Tibial nerve (tissue), 4 donors: ENCODE measurements at regions not wholly inside any gene's neighbourhood (a gene's known extent, or its start where the extent isn't known, plus 50 kb on each side); places are given as distances from the start of the nearest gene placed in this dataset.
"Not testable (repeated sequence)": the region's sequence is repeated elsewhere in the genome, so short reads cannot be mapped to it uniquely, and the experiment has no call there.

Experiments
- DNase-seq, 2 donors: peaks; one replicate each; pipeline ENCODE4 v3.0.0-alpha.2; 2019; ENCODE audit warnings: low spot score in 2 of 2
- H3K27ac ChIP-seq, 4 donors: fragments of 200-600 bp; sonication (generic) in 3 of 4; one replicate each; pipeline ENCODE4 v1.5.1; 2017 to 2019; ENCODE audit warnings: mild to moderate bottlenecking in 1 of 4
- H3K27me3 ChIP-seq, 2 donors: fragments of 200-600 bp; sonication (generic) in 1 of 2; one replicate each; pipeline versions ENCODE4 v1.5.1 to v1.6.0; 2017 to 2019
- H3K36me3 ChIP-seq, 3 donors: fragments of 200-600 bp; sonication (generic); one replicate each; pipeline ENCODE4 v1.5.1; 2018 to 2019
- H3K4me1 ChIP-seq, 4 donors: fragments of 200-600 bp; sonication (generic) in 3 of 4; one replicate each; pipeline ENCODE4 v1.5.1; 2017 to 2019
- H3K4me3 ChIP-seq, 4 donors: fragments of 200-600 bp; sonication (generic) in 3 of 4; one replicate each; pipeline ENCODE4 v1.5.1; 2017 to 2019; ENCODE audit warnings: mild to moderate bottlenecking in 1 of 4, moderate library complexity in 1 of 4
- H3K9me3 ChIP-seq, 4 donors: fragments of 200-600 bp; sonication (generic) in 3 of 4; one replicate each; pipeline ENCODE4 v1.5.1; 2017 to 2019
- CTCF ChIP-seq, 5 experiments: fragments of 200-600 bp in 3 of 5; fragments of 450-650 bp in 2 of 5; sonication (generic) in 3 of 5; IDR thresholded peaks; one replicate each; pipeline ENCODE4 v1.5.1; 2016 to 2019; ENCODE audit warnings: antibody characterized with exemption in 5 of 5, mild to moderate bottlenecking in 3 of 5, moderate library complexity in 2 of 5
- EP300 ChIP-seq, 2 donors: sonication (generic); formaldehyde crosslinking; IDR thresholded peaks; one replicate each; pipeline ENCODE4 v1.6.1; 2017; ENCODE audit warnings: antibody characterized with exemption in 2 of 2, mild to moderate bottlenecking in 1 of 2
- POLR2A ChIP-seq, 2 donors: fragments of 450-650 bp; IDR thresholded peaks; one replicate each; pipeline ENCODE4 v1.6.1; 2017; ENCODE audit warnings: antibody characterized with exemption in 2 of 2, mild to moderate bottlenecking in 2 of 2, moderate library complexity in 2 of 2
- WGBS, 2 donors: methylation state at CpG; one replicate each; pipeline ENCODE4 v1.1.5; 2018; 5-methylcytosine and 5-hydroxymethylcytosine counted together

DNA sequence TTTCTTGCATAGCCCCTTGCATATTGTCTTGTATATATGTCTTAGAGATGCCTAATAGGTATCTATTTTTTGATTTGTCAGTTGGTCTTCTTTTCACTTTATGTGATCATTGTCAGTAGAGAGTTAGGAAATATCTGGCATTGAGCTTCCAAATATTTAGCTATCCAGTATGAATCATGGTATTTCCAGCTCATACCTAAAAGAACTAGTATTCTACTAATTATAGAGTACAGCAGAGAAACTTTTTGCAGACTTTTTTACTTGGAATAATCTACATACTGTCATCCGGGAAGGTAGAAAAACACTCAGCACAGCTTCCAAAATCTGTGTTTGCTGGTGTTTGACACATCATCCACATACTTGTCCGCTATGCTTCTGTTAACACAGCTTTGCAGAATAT, 156.4 kb upstream of the HTR1E start:
- no peaks in the 10 kb centered on the region for H3K4me1 ChIP-seq
- no peaks in the 10 kb centered on the region for H3K36me3 ChIP-seq
- DNase-seq = no peak
- no peaks in the 10 kb centered on the region for H3K27me3 ChIP-seq
- H3K9me3 ChIP-seq = no peaks in the 10 kb centered on the region
- TF ChIP-seq EP300 (IDR thresholded peaks at IDR 0.05) (no peak), CTCF (IDR thresholded peaks at IDR 0.05) (no peak), POLR2A (IDR thresholded peaks at IDR 0.05) (no peak)
- WGBS, 2 donors = 83 to 84% methylated on average over 2 of the region's 2 CpGs
- no peak overlapping the region for H3K27ac ChIP-seq
- no peak overlapping the region for H3K4me3 ChIP-seq

DNA sequence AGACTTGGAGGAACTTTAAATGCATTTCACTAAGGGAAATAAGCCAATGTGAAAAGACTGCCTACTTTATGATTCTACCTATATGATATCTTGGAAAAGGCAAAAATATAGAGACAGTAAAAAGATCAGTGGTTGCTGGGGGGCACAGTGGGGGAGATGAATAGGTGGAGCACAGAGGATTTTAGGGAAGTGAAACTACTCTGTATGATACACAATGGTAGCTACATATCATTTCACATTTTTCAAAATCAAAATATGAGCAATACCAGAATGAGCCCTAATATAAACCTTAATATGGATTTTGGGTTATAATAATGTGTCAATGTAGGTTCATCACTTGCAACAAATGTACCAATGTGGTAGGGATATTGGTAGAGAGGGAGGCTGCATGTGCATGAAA, 161.4 kb upstream of the HTR1E start:
- Histone ChIP-seq H3K9me3 (no peaks in the 10 kb centered on the region), H3K27me3 (no peaks in the 10 kb centered on the region), H3K27ac (no peak overlapping the region), H3K36me3 (no peaks in the 10 kb centered on the region), H3K4me3 (no peak overlapping the region), H3K4me1 (no peaks in the 10 kb centered on the region)
- no peak for TF ChIP-seq CTCF (IDR thresholded peaks at IDR 0.05)
- TF ChIP-seq EP300 (IDR thresholded peaks at IDR 0.05) = no peak
- no peak for TF ChIP-seq POLR2A (IDR thresholded peaks at IDR 0.05)
- no peak for DNase-seq

- WGBS, 2 donors = 87 to 95% methylated on average over 1 of the region's 1 CpG
- TF ChIP-seq POLR2A (IDR thresholded peaks at IDR 0.05) (no peak), CTCF (IDR thresholded peaks at IDR 0.05) (no peak), EP300 (IDR thresholded peaks at IDR 0.05) (no peak)
- Histone ChIP-seq H3K4me1 (no peaks in the 10 kb centered on the region), H3K4me3 (no peak overlapping the region), H3K27ac (no peak overlapping the region), H3K27me3 (no peaks in the 10 kb centered on the region), H3K9me3 (peaks cover 0 to 3% (median 0%) of the 10 kb centered on the region in 4 donors), H3K36me3 (no peaks in the 10 kb centered on the region)
- DNase-seq = no peak
These were observed 172.1 kb upstream of the HTR1E start for GRCh38 chr6:86765211-86765610.

DNA sequence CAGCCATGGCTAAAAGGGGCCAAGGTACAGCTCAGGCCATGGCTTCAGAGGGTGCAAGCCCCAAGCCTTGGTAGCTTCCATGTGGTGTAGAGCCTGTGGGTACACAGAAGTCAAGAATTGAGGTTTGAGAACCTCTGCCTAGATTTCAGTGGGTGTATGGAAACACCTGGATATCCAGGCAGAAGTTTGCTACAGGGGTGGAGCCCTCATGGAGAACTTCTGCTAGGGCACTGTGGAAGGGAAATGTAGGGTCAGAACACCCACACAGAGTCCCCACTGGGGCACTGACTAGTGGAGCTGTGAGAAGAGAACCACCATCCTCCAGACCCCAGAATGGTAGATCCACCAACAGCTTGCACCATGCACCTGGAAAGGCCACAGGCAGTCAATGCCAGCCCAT, 177.4 kb upstream of the HTR1E start:
- H3K4me3 ChIP-seq, DNase-seq, H3K4me1 ChIP-seq, H3K36me3 ChIP-seq, H3K27ac ChIP-seq, H3K27me3 ChIP-seq: not testable (repeated sequence)
- peaks cover 0 to 13% (median 0%) of the 10 kb centered on the region in 4 donors for H3K9me3 ChIP-seq

- H3K4me1 ChIP-seq = no peaks in the 10 kb centered on the region
- DNase-seq = no peak
- TF ChIP-seq POLR2A (IDR thresholded peaks at IDR 0.05) = no peak
- no peak for TF ChIP-seq EP300 (IDR thresholded peaks at IDR 0.05)
- TF ChIP-seq CTCF (IDR thresholded peaks at IDR 0.05) = no peak
- no peaks in the 10 kb centered on the region for H3K36me3 ChIP-seq
- 0 to 9% methylated on average over 1 of the region's 1 CpG for WGBS, 2 donors
- H3K4me3 ChIP-seq = no peak overlapping the region
- H3K27ac ChIP-seq = no peak overlapping the region
- no peaks in the 10 kb centered on the region for H3K27me3 ChIP-seq
- peaks cover 0 to 13% (median 0%) of the 10 kb centered on the region in 4 donors for H3K9me3 ChIP-seq
These were observed 180.6 kb upstream of the HTR1E start for GRCh38 chr6:86756640-86757229.

DNA sequence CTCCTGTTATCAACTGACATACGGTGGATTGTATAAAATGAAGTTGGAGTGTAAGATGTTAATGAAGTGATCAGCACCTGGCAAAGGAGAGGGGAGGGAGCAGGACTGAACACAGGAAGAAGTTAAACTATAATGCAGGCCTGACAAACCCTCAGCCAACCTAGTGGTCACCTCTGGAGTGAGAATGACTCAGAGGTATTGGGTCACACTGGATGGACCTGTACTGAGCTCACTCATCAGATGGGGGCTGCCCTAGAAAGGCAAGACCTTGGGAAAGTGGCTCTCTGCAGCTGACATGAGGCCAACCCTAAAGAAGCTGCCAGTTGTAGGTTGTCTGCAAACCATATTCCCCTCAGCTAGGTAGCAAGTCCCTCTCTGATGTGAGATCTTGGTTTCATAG, 193.3 kb upstream of the HTR1E start:
- DNase-seq = no peak
- no peaks in the 10 kb centered on the region for H3K9me3 ChIP-seq
- no peak overlapping the region for H3K27ac ChIP-seq
- H3K27me3 ChIP-seq = no peaks in the 10 kb centered on the region
- H3K4me3 ChIP-seq = no peak overlapping the region
- H3K4me1 ChIP-seq = no peaks in the 10 kb centered on the region
- 0% methylated on average over 1 of the region's 1 CpG for WGBS, 2 donors
- no peaks in the 10 kb centered on the region for H3K36me3 ChIP-seq
- TF ChIP-seq EP300 (IDR thresholded peaks at IDR 0.05) (no peak), POLR2A (IDR thresholded peaks at IDR 0.05) (no peak), CTCF (IDR thresholded peaks at IDR 0.05) (no peak)
